HAP-1 (cell line): ENCODE measurements at regions not wholly inside any gene's neighbourhood (a gene's known extent, or its start where the extent isn't known, plus 50 kb on each side); places are given as distances from the start of the nearest gene placed in this dataset.
"Not testable (repeated sequence)": the region's sequence is repeated elsewhere in the genome, so short reads cannot be mapped to it uniquely, and the experiment has no call there.

Experiments
- DNase-seq, 2 experiments: peaks; one replicate each; pipeline ENCODE4 v3.0.0-alpha.2; 2016 to 2020; ENCODE audit warnings: low spot score in 2 of 2
- H3K27me3 ChIP-seq: fragments of 250-450 bp; sonication (Bioruptor Pico); 2 replicates; pipeline ENCODE4 v1.5.1; 2020; ENCODE audit warnings: low read depth, mild to moderate bottlenecking, moderate library complexity
- H3K36me3 ChIP-seq: fragments of 250-450 bp; sonication (Bioruptor Pico); replicated peaks from 2 replicates; pipeline ENCODE4 v1.5.1; 2020; ENCODE audit warnings: mild to moderate bottlenecking
- H3K4me1 ChIP-seq: fragments of 250-450 bp; sonication (Bioruptor Pico); 2 replicates; pipeline ENCODE4 v1.5.1; 2020; ENCODE audit warnings: mild to moderate bottlenecking
- H3K4me3 ChIP-seq: fragments of 250-450 bp; sonication (Bioruptor Pico); 2 replicates; pipeline ENCODE4 v1.5.1; 2020; ENCODE audit warnings: mild to moderate bottlenecking, moderate library complexity
- H3K9me3 ChIP-seq: fragments of 250-450 bp; sonication (Bioruptor Pico); 2 replicates; pipeline ENCODE4 v1.5.1; 2020; ENCODE audit warnings: mild to moderate bottlenecking, moderate library complexity
- in situ Hi-C: fragments of 300-500 bp; cut with MboI; formaldehyde crosslinking; loops from 3 replicates; pipeline ENCODE4 v1.14.3; 2020; ENCODE audit warnings: low sequenced_read_pairs, inconsistent platforms, mixed read lengths

DNA sequence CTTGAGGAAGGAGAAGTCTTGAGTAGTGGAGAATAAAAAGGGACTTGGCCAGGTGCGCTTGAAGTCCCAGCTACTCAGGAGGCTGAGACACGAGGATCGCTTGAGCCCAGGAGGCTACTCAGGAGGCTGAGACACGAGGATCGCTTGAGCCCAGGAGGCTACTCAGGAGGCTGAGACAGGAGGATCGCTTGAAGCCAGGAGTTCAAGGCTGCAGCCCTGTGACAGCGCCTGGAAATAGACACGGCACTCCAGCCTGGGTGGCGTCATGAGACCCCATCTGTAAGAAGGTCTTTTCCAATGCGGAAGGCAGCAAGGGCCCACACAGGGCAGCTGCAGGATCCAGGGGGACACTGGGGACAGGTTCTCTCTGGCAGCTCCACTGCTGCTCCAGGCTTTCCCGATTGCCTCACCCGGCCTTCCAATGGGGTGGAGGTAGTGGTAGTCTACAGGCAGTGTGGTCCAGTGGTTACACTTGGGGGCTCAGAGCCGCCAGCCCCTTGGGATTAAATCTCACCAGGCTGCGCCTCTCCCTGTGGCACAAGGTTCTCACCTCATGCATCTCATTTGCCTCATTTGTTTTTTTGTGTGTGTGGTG lies 143.4 kb downstream of the SEC14L1 start:
- peaks cover 14% of the 10 kb centered on the region for H3K4me1 ChIP-seq

DNA sequence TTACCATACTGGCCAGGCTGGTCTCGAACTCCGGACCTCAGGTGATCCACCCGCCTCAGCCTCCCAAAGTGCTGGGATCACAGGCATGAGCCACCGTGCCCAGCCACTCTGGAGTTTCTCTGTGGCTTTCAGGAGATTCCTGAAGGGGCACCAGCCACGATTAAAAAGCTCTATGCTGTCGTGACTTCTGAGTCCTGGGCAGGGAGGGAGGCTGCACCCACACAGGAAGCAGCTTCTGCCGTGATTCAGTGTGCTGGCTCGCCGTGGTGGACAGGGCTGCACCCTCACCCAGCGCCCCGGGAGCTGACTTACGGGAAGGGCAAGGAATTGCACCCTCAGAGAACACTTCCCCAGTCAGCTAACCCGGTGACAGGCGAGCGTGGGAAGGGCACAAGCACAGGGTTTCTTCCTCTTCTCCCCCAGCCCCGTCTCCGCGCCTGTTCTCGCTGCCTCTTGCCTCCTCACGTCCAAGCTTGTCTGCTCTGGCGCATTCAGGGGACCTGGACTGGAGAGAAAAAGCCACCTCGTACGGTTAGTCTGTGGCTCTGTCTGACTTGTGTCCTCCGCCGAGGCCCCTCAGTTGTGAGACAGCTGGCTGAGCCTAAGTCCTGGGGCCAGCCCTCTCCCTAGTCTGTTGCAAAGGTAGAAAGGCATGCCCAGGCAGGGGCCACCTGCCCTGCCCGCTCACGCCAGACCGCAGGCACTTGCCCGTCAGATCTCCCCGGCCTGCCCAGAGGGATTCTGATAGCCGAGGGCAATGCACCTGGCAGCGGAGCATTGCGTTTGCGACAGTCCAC lies 145.0 kb downstream of the SEC14L1 start:
- in situ Hi-C loops: no loop called here
- H3K4me3 ChIP-seq: no peak overlapping the region
- H3K36me3 ChIP-seq: peaks cover 4% of the 10 kb centered on the region
- no peaks in the 10 kb centered on the region for H3K9me3 ChIP-seq
- peaks cover 14% of the 10 kb centered on the region for H3K4me1 ChIP-seq
- no peak for DNase-seq
- no peaks in the 10 kb centered on the region for H3K27me3 ChIP-seq

More for the DNA sequence above, 143.4 kb downstream of the SEC14L1 start:
- Histone ChIP-seq H3K4me3 (no peak overlapping the region), H3K27me3 (no peaks in the 10 kb centered on the region), H3K9me3 (no peaks in the 10 kb centered on the region), H3K36me3 (peaks cover 4% of the 10 kb centered on the region)
- in situ Hi-C loops: no loop called here
- DNase-seq: no peak

DNA sequence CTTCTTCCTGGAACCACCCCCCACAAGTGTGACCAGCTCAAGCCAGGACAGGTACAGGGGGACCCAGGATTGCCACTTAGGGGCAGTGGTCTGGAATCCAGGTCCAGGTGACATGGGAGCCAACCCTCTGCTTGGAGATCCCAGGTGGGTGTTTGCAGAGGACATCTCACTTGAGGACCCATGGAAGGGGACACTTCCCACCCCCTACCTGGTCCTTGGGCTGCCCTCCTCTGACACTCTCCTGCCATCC lies 145.5 kb downstream of the SEC14L1 start:
- in situ Hi-C loops: no loop called here
- Histone ChIP-seq H3K4me3 (no peak overlapping the region), H3K9me3 (no peaks in the 10 kb centered on the region), H3K27me3 (no peaks in the 10 kb centered on the region), H3K4me1 (peaks cover 14% of the 10 kb centered on the region), H3K36me3 (peaks cover 4% of the 10 kb centered on the region)
- DNase-seq: no peak

- Histone ChIP-seq H3K36me3 (peaks cover 4% of the 10 kb centered on the region), H3K4me1 (peaks cover 14% of the 10 kb centered on the region), H3K27me3 (no peaks in the 10 kb centered on the region), H3K4me3 (no peak overlapping the region), H3K9me3 (no peaks in the 10 kb centered on the region)
- in situ Hi-C loops: no loop called here
- no peak for DNase-seq
Observed at GRCh38 chr17:77286641-77287431, 146.1 kb downstream of the SEC14L1 start.

DNA sequence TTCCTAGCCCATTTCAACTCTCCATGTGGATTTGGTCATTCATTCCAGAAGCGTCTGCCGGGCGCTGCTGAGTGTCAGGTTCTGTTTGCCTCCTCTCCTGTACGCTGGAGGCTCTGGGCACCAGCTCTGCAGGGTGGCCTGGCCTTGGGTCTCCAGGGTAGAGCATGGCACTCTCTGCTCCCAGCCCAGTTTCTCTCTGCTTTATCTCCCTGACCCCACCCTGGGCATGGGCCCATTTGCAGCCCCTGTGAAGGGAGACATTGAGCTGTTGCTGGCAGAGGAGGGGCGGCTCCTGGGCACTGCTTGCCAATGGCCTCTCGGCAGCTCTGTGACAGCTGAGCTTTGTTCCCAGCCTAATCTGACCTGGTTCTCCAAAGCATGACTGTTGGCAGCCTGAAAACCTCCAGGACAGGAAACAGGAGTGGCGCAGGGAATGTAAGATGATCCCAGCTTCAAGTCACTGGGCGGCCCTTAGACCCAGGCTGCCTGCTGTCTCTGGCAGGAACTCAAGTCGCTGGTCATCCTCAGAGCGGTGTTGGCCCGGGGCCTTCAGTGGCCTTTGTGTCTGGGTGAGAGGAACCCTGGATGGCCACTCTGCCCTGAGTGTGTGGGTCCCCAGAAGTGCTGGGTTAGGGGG lies 146.8 kb downstream of the SEC14L1 start:
- H3K4me3 ChIP-seq: no peak overlapping the region

GRCh38 chr17:77288115-77288619 lies 147.4 kb downstream of the SEC14L1 start:
- Histone ChIP-seq H3K4me1 (peaks cover 4% of the 10 kb centered on the region; the same call in 1 of the 2 replicates), H3K9me3 (no peaks in the 10 kb centered on the region), H3K4me3 (no peak overlapping the region), H3K36me3 (peaks cover 4% of the 10 kb centered on the region), H3K27me3 (no peaks in the 10 kb centered on the region)
- DNase-seq: no peak
- in situ Hi-C loops: no loop called here

More for the DNA sequence above, 146.8 kb downstream of the SEC14L1 start:
- DNase-seq: no peak
- no peaks in the 10 kb centered on the region for H3K27me3 ChIP-seq
- peaks cover 7% of the 10 kb centered on the region; the same call in 1 of the 2 replicates for H3K4me1 ChIP-seq
- H3K9me3 ChIP-seq: no peaks in the 10 kb centered on the region
- in situ Hi-C loops: no loop called here
- H3K36me3 ChIP-seq: peaks cover 4% of the 10 kb centered on the region

- H3K4me1 ChIP-seq, H3K4me3 ChIP-seq, H3K9me3 ChIP-seq, in situ Hi-C loops, H3K27me3 ChIP-seq, DNase-seq, H3K36me3 ChIP-seq: not testable (repeated sequence)
Observed at GRCh38 chr17:77290759-77291558, 150.2 kb downstream of the SEC14L1 start.

DNA sequence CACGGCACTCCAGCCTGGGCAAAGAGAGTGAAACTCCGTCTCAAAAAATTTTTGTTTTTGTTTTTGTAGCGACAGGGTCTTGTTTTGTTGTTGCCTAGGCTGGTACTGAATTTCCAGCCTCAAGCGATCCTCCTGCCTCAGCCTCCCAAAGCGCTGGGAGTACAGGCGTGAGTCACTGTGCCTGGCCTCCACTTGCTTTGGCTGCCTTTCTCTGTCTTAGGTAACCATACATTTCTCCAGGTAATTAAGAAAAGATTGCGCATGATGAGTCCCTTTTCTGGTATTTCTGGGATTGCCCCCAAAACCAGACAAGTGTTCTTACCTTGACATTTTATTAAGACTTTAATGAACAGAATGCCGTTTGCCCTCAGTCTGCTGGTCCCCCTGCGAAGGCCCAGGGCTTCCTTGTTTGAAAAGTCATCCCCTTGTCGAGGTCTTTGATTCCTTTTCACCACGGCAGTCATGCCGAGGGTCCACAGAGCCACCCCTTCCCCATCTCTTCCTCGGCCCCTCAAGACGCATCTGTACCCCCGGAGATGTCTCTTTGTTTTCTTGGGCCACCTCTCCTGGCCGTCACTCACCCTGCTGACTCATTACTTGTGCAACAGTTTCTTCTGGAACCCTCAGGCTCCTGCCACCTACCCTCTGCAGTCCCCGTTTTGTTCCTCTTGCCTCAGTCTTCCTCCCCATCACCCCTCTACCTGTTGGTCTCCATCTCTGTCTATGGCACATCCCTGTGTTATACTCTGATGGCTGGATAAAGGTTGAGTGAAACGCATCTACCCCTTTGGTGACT lies 151.0 kb downstream of the SEC14L1 start:
- no peak for DNase-seq
- H3K4me3 ChIP-seq: no peak overlapping the region
- in situ Hi-C loops: no loop called here
- H3K9me3 ChIP-seq: no peaks in the 10 kb centered on the region
- no peaks in the 10 kb centered on the region for H3K27me3 ChIP-seq
- H3K36me3 ChIP-seq: peaks cover 8% of the 10 kb centered on the region
- peaks cover 4% of the 10 kb centered on the region; the same call in 1 of the 2 replicates for H3K4me1 ChIP-seq

GRCh38 chr17:77294761-77295160 lies 154.0 kb downstream of the SEC14L1 start:
- H3K4me1 ChIP-seq: no peaks in the 10 kb centered on the region
- in situ Hi-C loops: no loop called here
- DNase-seq: no peak
- H3K9me3 ChIP-seq: no peaks in the 10 kb centered on the region
- H3K27me3 ChIP-seq: no peaks in the 10 kb centered on the region
- H3K36me3 ChIP-seq: peaks cover 8% of the 10 kb centered on the region
- H3K4me3 ChIP-seq: no peak overlapping the region

- Histone ChIP-seq H3K9me3 (no peaks in the 10 kb centered on the region), H3K4me3 (no peak overlapping the region), H3K27me3 (no peaks in the 10 kb centered on the region), H3K4me1 (no peaks in the 10 kb centered on the region), H3K36me3 (peaks cover 8% of the 10 kb centered on the region)
- in situ Hi-C loops: no loop called here
- DNase-seq: no peak
Observed at GRCh38 chr17:77295241-77295853, 154.6 kb downstream of the SEC14L1 start.

DNA sequence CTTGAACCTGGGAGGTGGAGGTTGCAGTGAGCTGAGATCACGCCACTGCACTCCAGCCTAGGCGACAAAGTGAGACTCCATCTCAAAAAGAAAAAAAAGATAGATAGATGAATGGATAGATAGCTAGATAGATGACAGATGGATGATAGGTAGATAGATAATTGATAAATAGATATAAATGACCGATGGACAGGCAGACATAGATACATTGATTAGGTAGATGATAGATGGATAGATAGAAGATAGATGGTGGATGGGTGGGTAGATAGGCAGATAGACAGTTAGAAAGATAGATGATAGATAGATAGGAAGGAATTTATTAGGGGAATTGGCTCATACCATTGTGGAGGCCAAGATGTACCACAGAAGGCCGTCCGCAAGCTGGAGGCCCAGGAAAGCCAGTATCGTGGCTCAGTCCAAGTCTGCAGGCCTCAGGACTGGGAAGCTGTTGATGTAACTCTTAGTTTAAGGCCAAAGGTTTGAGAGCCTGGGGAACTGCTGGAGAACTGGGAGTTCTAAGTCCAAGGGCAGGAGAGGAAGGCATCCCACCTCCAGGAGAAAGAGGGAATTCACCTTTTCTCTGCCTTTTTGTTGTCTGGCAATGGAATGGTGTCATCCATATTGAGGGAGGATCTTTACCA lies 156.1 kb downstream of the SEC14L1 start:
- Histone ChIP-seq H3K9me3 (no peaks in the 10 kb centered on the region), H3K27me3 (no peaks in the 10 kb centered on the region), H3K36me3 (peaks cover 8% of the 10 kb centered on the region), H3K4me1 (no peaks in the 10 kb centered on the region), H3K4me3 (no peak overlapping the region)
- in situ Hi-C loops: no loop called here
- DNase-seq: no peak
